GM18873 (cell line): ENCODE measurements at regions not wholly inside any gene's neighbourhood (a gene's known extent, or its start where the extent isn't known, plus 50 kb on each side); places are given as distances from the start of the nearest gene placed in this dataset.

Experiments
- ATAC-seq: cut with Tn5 transposase; IDR thresholded peaks from one replicate; pipeline ENCODE4 v1.9.1; 2021; ENCODE audit warnings: mild to moderate bottlenecking, moderate library complexity, moderate number of reproducible peaks; ENCODE audit not compliant: unreplicated experiment, low FRiP score

- no peak for ATAC-seq
These were observed 50.3 kb upstream of the TCF12 start for GRCh38 chr15:56868170-56868569.

GRCh38 chr15:56866803-56867202, 51.6 kb upstream of the TCF12 start:
- no peak for ATAC-seq

- no peak for ATAC-seq
These were observed 60.6 kb upstream of the TCF12 start for GRCh38 chr15:56857828-56858227.

GRCh38 chr15:56856934-56857333, 61.5 kb upstream of the TCF12 start:
- ATAC-seq = no peak

GRCh38 chr15:56844892-56845291, 73.6 kb upstream of the TCF12 start:
- ATAC-seq = no peak

- ATAC-seq = no peak
These were observed 74.0 kb upstream of the TCF12 start for GRCh38 chr15:56844471-56844870.

GRCh38 chr15:56839641-56840040, 78.8 kb upstream of the TCF12 start:
- ATAC-seq = no peak

GRCh38 chr15:56839099-56839498, 79.3 kb upstream of the TCF12 start:
- no peak for ATAC-seq

GRCh38 chr15:56838085-56838484, 80.4 kb upstream of the TCF12 start:
- ATAC-seq = no peak

- no peak for ATAC-seq
These were observed 81.2 kb upstream of the TCF12 start for GRCh38 chr15:56837273-56837672.

- ATAC-seq = no peak
These were observed 82.7 kb upstream of the TCF12 start for GRCh38 chr15:56835718-56836171.

- no peak for ATAC-seq
These were observed 86.3 kb upstream of the TCF12 start for GRCh38 chr15:56832125-56832524.

GRCh38 chr15:56831467-56832005, 86.9 kb upstream of the TCF12 start:
- ATAC-seq = no peak

GRCh38 chr15:56824175-56824574, 90.9 kb upstream of the ZNF280D start:
- ATAC-seq = no peak

GRCh38 chr15:56821721-56822425, 88.6 kb upstream of the ZNF280D start:
- no peak for ATAC-seq

- ATAC-seq = no peak
These were observed 87.0 kb upstream of the ZNF280D start for GRCh38 chr15:56820333-56820732.

- ATAC-seq = no peak
These were observed 84.2 kb upstream of the ZNF280D start for GRCh38 chr15:56817321-56818080.

GRCh38 chr15:56816781-56817180, 83.5 kb upstream of the ZNF280D start:
- no peak for ATAC-seq

- no peak for ATAC-seq
These were observed 81.9 kb upstream of the ZNF280D start for GRCh38 chr15:56815247-56815646.

GRCh38 chr15:56814429-56814828, 81.1 kb upstream of the ZNF280D start:
- no peak for ATAC-seq

GRCh38 chr15:56813995-56814394, 80.7 kb upstream of the ZNF280D start:
- no peak for ATAC-seq

GRCh38 chr15:56812961-56813360, 79.7 kb upstream of the ZNF280D start:
- no peak for ATAC-seq
